ENCODE measurements at regions not wholly inside any gene's neighbourhood (a gene's known extent, or its start where the extent isn't known, plus 50 kb on each side); places are given as distances from the start of the nearest gene placed in this dataset.

DNA sequence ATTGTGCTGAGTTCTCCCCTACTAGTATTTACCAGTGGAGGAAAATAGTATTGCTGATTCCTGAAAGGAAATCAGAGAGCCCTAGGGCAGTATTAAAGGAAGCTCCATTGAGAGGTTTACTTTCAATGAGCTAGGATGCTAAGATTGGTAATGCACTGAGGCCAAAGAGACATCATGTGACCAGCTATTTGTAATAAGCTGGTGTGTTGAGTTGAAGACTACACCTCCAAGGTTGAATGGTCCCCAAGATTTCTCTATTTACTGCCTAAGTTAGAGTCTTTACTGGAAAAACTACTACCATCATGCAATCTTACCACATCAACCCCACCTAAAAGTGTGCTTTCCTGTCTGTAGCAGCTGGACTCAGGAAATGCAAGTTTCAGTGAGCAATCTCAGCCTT lies 151.5 kb upstream of the GJE1 start:
- TF ChIP-seq CTCF (IDR thresholded peaks at IDR 0.05; ENCODE audit: poor library complexity, severe bottlenecking) (no peak), POLR2AphosphoS5 (IDR thresholded peaks at IDR 0.05) (no peak), EZH2 (IDR thresholded peaks at IDR 0.05; ENCODE audit: borderline replicate concordance, insufficient read depth, low read length, poor library complexity, severe bottlenecking) (no peak)
- TF ChIP-seq, protein P1, sequence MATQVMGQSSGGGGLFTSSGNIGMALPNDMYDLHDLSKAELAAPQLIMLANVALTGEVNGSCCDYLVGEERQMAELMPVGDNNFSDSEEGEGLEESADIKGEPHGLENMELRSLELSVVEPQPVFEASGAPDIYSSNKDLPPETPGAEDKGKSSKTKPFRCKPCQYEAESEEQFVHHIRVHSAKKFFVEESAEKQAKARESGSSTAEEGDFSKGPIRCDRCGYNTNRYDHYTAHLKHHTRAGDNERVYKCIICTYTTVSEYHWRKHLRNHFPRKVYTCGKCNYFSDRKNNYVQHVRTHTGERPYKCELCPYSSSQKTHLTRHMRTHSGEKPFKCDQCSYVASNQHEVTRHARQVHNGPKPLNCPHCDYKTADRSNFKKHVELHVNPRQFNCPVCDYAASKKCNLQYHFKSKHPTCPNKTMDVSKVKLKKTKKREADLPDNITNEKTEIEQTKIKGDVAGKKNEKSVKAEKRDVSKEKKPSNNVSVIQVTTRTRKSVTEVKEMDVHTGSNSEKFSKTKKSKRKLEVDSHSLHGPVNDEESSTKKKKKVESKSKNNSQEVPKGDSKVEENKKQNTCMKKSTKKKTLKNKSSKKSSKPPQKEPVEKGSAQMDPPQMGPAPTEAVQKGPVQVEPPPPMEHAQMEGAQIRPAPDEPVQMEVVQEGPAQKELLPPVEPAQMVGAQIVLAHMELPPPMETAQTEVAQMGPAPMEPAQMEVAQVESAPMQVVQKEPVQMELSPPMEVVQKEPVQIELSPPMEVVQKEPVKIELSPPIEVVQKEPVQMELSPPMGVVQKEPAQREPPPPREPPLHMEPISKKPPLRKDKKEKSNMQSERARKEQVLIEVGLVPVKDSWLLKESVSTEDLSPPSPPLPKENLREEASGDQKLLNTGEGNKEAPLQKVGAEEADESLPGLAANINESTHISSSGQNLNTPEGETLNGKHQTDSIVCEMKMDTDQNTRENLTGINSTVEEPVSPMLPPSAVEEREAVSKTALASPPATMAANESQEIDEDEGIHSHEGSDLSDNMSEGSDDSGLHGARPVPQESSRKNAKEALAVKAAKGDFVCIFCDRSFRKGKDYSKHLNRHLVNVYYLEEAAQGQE (IDR thresholded peaks at IDR 0.05; ENCODE audit: borderline replicate concordance): no peak

Data from neural cell (in vitro differentiated cells).